K562 (cell line): ENCODE measurements at regions not wholly inside any gene's neighbourhood (a gene's known extent, or its start where the extent isn't known, plus 50 kb on each side); places are given as distances from the start of the nearest gene placed in this dataset.

Source experiments
- ATAC-seq: fragments of 200-7000 bp; cut with Tn5 transposase; 3 replicates; pipeline ENCODE4 v1.9.1; 2020; ENCODE audit warnings: moderate library complexity
- BruUV-seq: library from RNA; stranded (reverse); fragments of 400-500 nt; replicated peaks from 2 replicates; lab custom pipeline; 2021; lab: Mats Ljungman, UMichigan
- CTCF ChIA-PET: fragments of 300-600 bp; formaldehyde crosslinking; extraction: SDS; loops from one replicate; lab custom pipeline; 2021; ENCODE audit warnings: low intra/inter-chr PET ratio; lab: Yijun Ruan, JAX
- POLR2A ChIA-PET: fragments of 300-600, 350-650 bp; sonication (Branson Sonifier 250); formaldehyde crosslinking; extraction: SDS; loops from one replicate; lab custom pipeline; 2021; ENCODE audit warnings: antibody characterized with exemption, inconsistent platforms; lab: Yijun Ruan, JAX
- DNase-seq, 4 experiments: peaks; one replicate each; pipeline versions ENCODE4 v3.0.0 to v3.0.0-alpha.2; 2011 to 2018; ENCODE audit warnings: low spot score in 3 of 4, mixed read lengths in 3 of 4; ENCODE audit errors: extremely low read depth in 1 of 4
- FAIRE-seq: peaks from 2 replicates; lab custom pipeline; 2011; peaks lifted over from hg19 to GRCh38; lab: Jason Lieb, UNC
- H2AFZ ChIP-seq: 2 replicates; pipeline ENCODE4 v1.6.0; 2011; ENCODE audit warnings: low read depth, low read length, control low read depth, inconsistent platforms
- H3K27ac ChIP-seq: fragments of 200-600 bp; 3 replicates; pipeline ENCODE4 v1.8.0; 2011; ENCODE audit warnings: low read depth, mild to moderate bottlenecking, control low read depth, inconsistent platforms, low read length, moderate library complexity, mixed read lengths; ENCODE audit errors: extremely low read depth
- H3K27me3 ChIP-seq, 2 experiments: fragments of 300-600 bp in 1 of 2; 2 replicates in 1 of 2; 3 replicates in 1 of 2; pipeline versions ENCODE4 v1.6.0 to v1.8.0; 2011; ENCODE audit warnings: inconsistent platforms in 2 of 2, low read length in 2 of 2, mild to moderate bottlenecking in 1 of 2, mixed read lengths in 1 of 2, moderate library complexity in 1 of 2; ENCODE audit not compliant: control insufficient read depth in 2 of 2, insufficient read depth in 2 of 2
- H3K36me3 ChIP-seq: fragments of 300-600 bp; 3 replicates; pipeline ENCODE4 v1.8.0; 2011; ENCODE audit warnings: mild to moderate bottlenecking, low read length, inconsistent platforms; ENCODE audit not compliant: control insufficient read depth, insufficient read depth
- H3K4me1 ChIP-seq, 2 experiments: fragments of 200-600 bp in 1 of 2; replicated peaks in 1 of 2; 2 replicates in 1 of 2; 3 replicates in 1 of 2; pipeline versions ENCODE4 v1.5.1 to v1.8.0; 2011; ENCODE audit warnings: inconsistent platforms in 2 of 2, low read length in 2 of 2, mild to moderate bottlenecking in 1 of 2, mixed read lengths in 1 of 2, moderate library complexity in 1 of 2; ENCODE audit not compliant: control insufficient read depth in 2 of 2, insufficient read depth in 2 of 2
- H3K4me2 ChIP-seq: 2 replicates; pipeline ENCODE4 v1.6.1; 2011; ENCODE audit warnings: low read length, control low read depth, inconsistent platforms, mixed read lengths; ENCODE audit not compliant: insufficient read depth
- H3K4me3 ChIP-seq: fragments of 200-600 bp; sonication (generic), shearing (Covaris generic); 2 replicates; pipeline ENCODE4 v1.5.1; 2016; ENCODE audit warnings: control low read depth, inconsistent platforms
- H3K79me2 ChIP-seq: fragments of 200-600 bp; 3 replicates; pipeline ENCODE4 v1.8.0; 2011; ENCODE audit warnings: low read length, inconsistent platforms; ENCODE audit not compliant: control insufficient read depth, insufficient read depth
- H3K9ac ChIP-seq, 2 experiments: 2 replicates each; pipeline versions ENCODE4 v1.6.0 to v1.6.1; 2011; ENCODE audit warnings: low read depth in 2 of 2, low read length in 2 of 2, control low read depth in 1 of 2, inconsistent platforms in 1 of 2, mild to moderate bottlenecking in 1 of 2, mixed read lengths in 1 of 2; ENCODE audit not compliant: insufficient read depth in 1 of 2
- H3K9me1 ChIP-seq: one replicate; pipeline ENCODE4 v1.6.0; 2011; ENCODE audit warnings: inconsistent platforms, mild to moderate bottlenecking, low read length, moderate library complexity; ENCODE audit not compliant: control insufficient read depth, insufficient read depth
- H3K9me3 ChIP-seq: replicated peaks from 2 replicates; pipeline ENCODE4 v1.5.1; 2011; ENCODE audit warnings: low read depth, low read length, inconsistent platforms; ENCODE audit not compliant: control insufficient read depth, insufficient read depth
- H4K20me1 ChIP-seq: replicated peaks from 2 replicates; pipeline ENCODE4 v1.6.1; 2011; ENCODE audit warnings: low read length, inconsistent platforms, mixed read lengths; ENCODE audit not compliant: control insufficient read depth, insufficient read depth
- DIDO1 ChIP-seq: fragments of 450-650 bp; IDR thresholded peaks from 2 replicates; pipeline ENCODE4 v1.6.1; 2016; ENCODE audit warnings: low read depth, missing biosample characterization, missing genetic modification characterization
- HNRNPL ChIP-seq: fragments of 200-400 bp; formaldehyde crosslinking; IDR thresholded peaks from 2 replicates; pipeline ENCODE4 v1.6.1; 2017; ENCODE audit warnings: low read depth, mild to moderate bottlenecking, low read length
- MEF2A ChIP-seq: IDR thresholded peaks from 2 replicates; pipeline ENCODE4 v1.6.1; 2011; ENCODE audit warnings: low read depth, mild to moderate bottlenecking, low read length, moderate library complexity; ENCODE audit not compliant: control insufficient read depth
- SUPT5H ChIP-seq: fragments of 450-650 bp; IDR thresholded peaks from 2 replicates; pipeline ENCODE4 v1.6.1; 2016
- TAF1 ChIP-seq: IDR thresholded peaks from 2 replicates; pipeline ENCODE4 v1.6.1; 2011; ENCODE audit warnings: mild to moderate bottlenecking, low read length, moderate library complexity; ENCODE audit not compliant: insufficient read depth, control insufficient read depth, severe bottlenecking; ENCODE audit errors: extremely low read depth
- U2AF1 ChIP-seq: fragments of 200-400 bp; formaldehyde crosslinking; optimal IDR thresholded peaks from 2 replicates; pipeline ENCODE3; 2017; ENCODE audit warnings: mild to moderate bottlenecking, low read depth, low read length, moderate library complexity
- ZNF174 ChIP-seq: fragments of 250-450 bp; sonication (Bioruptor Pico); IDR thresholded peaks from 2 replicates; pipeline ENCODE4 v1.4.0; 2020; ENCODE audit warnings: mild to moderate bottlenecking
- ZNF436 ChIP-seq: fragments of 250-450, 450-650 bp; sonication (Bioruptor Pico); formaldehyde crosslinking; IDR thresholded peaks from 2 replicates; pipeline ENCODE4 v1.7.0; 2020; ENCODE audit warnings: mild to moderate bottlenecking
- WGBS: fragments of 100-300 bp; shearing (Covaris generic); methylation state at CpG from one replicate; pipeline ENCODE4 v1.1.6; 2016; ENCODE audit warnings: low coverage, mixed read lengths; ENCODE audit not compliant: insufficient coverage; ENCODE audit errors: missing lambda C conversion rate; 5-methylcytosine and 5-hydroxymethylcytosine counted together
- in situ Hi-C: fragments of 300-500 bp; cut with MboI; formaldehyde crosslinking; loops from 4 replicates; pipeline ENCODE4 v1.15.0; 2018; ENCODE audit warnings: inconsistent platforms, mixed read lengths
- intact Hi-C: fragments of 100-400 bp; cut with micrococcal nuclease; formaldehyde crosslinking; loops from 2 replicates; pipeline ENCODE4 v1.14.2; 2022

- DNase-seq (no peak), FAIRE-seq (no peak), ATAC-seq (no peak)
- no peaks in the 10 kb centered on the region for H3K79me2 ChIP-seq
- intact Hi-C loops (no loop called here), in situ Hi-C loops (no loop called here)
- H3K36me3 ChIP-seq: no peaks in the 10 kb centered on the region
- TF ChIP-seq ZNF436 (CRISPR knock-in tag) (no peak), U2AF1 (no peak), SUPT5H (no peak), MEF2A (no peak), HNRNPL (no peak), ZNF174 (CRISPR knock-in tag) (no peak), TAF1 (no peak), DIDO1 (tag) (no peak)
- no TSS peak for BruUV-seq
- no peak overlapping the region for H3K4me3 ChIP-seq
- H3K27ac ChIP-seq: no peak overlapping the region
- H3K9me3 ChIP-seq: no peaks in the 10 kb centered on the region
- POLR2A ChIA-PET: no interaction called here
- H3K9me1 ChIP-seq: no peaks in the 10 kb centered on the region
- peaks cover 0 to 14% of the 10 kb centered on the region in 2 experiments; a peak in 2 of 5 replicates for H3K27me3 ChIP-seq
- no peak overlapping the region for H3K4me2 ChIP-seq
- no peaks in the 10 kb centered on the region for H4K20me1 ChIP-seq
- H2AFZ ChIP-seq: no peak overlapping the region
- 7% methylated on average over 21 of the region's 22 CpGs for WGBS
- CTCF ChIA-PET: no interaction called here
- H3K4me1 ChIP-seq: no peaks in the 10 kb centered on the region
- H3K9ac ChIP-seq: no peak overlapping the region
Observed at GRCh38 chr19:31560086-31561060, 211.1 kb upstream of the TSHZ3 start.
